Keratinocyte (primary cell): ENCODE measurements at regions not wholly inside any gene's neighbourhood (a gene's known extent, or its start where the extent isn't known, plus 50 kb on each side); places are given as distances from the start of the nearest gene placed in this dataset.

Source experiments
- DNase-seq: peaks from one replicate; pipeline ENCODE4 v3.0.0-alpha.2; 2011; ENCODE audit warnings: low read depth, missing footprints, low spot score
- FAIRE-seq: peaks from 2 replicates; lab custom pipeline; 2011; peaks lifted over from hg19 to GRCh38; lab: Jason Lieb, UNC
- H2AFZ ChIP-seq: 2 replicates; pipeline ENCODE4 v1.6.0; 2012; ENCODE audit warnings: low read length, control low read depth, inconsistent platforms; ENCODE audit not compliant: control insufficient read depth
- H3K27ac ChIP-seq: 2 replicates; pipeline ENCODE4 v1.5.1; 2011; ENCODE audit warnings: low read length; ENCODE audit not compliant: control insufficient read depth, insufficient read depth
- H3K27me3 ChIP-seq: 3 replicates; pipeline ENCODE4 v1.6.0; 2011; ENCODE audit warnings: low read length; ENCODE audit not compliant: control insufficient read depth, insufficient read depth; ENCODE audit errors: extremely low read depth
- H3K36me3 ChIP-seq, 2 experiments: 2 replicates in 1 of 2; 3 replicates in 1 of 2; pipeline ENCODE4 v1.5.1; 2011; ENCODE audit warnings: low read length in 2 of 2, mild to moderate bottlenecking in 1 of 2; ENCODE audit not compliant: control insufficient read depth in 2 of 2, insufficient read depth in 2 of 2; ENCODE audit errors: extremely low read depth in 1 of 2
- H3K4me1 ChIP-seq: 3 replicates; pipeline ENCODE4 v1.5.1; 2011; ENCODE audit warnings: low read length; ENCODE audit not compliant: control insufficient read depth, insufficient read depth; ENCODE audit errors: extremely low read depth
- H3K4me2 ChIP-seq: 3 replicates; pipeline ENCODE4 v1.6.0; 2011; ENCODE audit warnings: low read depth, low read length; ENCODE audit not compliant: control insufficient read depth, insufficient read depth; ENCODE audit errors: extremely low read depth
- H3K4me3 ChIP-seq, 3 experiments: fragments of 200-600 bp in 1 of 3; sonication (generic) in 1 of 3; 2 replicates in 2 of 3; 3 replicates in 1 of 3; pipeline ENCODE4 v1.5.1; 2011 to 2016; ENCODE audit warnings: low read length in 3 of 3, mild to moderate bottlenecking in 3 of 3, control low read depth in 2 of 3, inconsistent platforms in 1 of 3, low read depth in 1 of 3, mixed read lengths in 1 of 3, mixed run types in 1 of 3, moderate library complexity in 1 of 3; ENCODE audit not compliant: control insufficient read depth in 2 of 3, insufficient read depth in 2 of 3; ENCODE audit errors: extremely low read depth in 1 of 3
- H3K79me2 ChIP-seq: 2 replicates; pipeline ENCODE4 v1.6.0; 2012; ENCODE audit warnings: low read length; ENCODE audit not compliant: control insufficient read depth, insufficient read depth
- H3K9ac ChIP-seq: 3 replicates; pipeline ENCODE4 v1.6.0; 2011; ENCODE audit warnings: low read length; ENCODE audit not compliant: control insufficient read depth, insufficient read depth; ENCODE audit errors: extremely low read depth
- H3K9me1 ChIP-seq: 3 replicates; pipeline ENCODE4 v1.6.0; 2011; ENCODE audit warnings: low read length; ENCODE audit not compliant: control insufficient read depth, insufficient read depth; ENCODE audit errors: extremely low read depth
- H3K9me3 ChIP-seq: 2 replicates; pipeline ENCODE4 v1.5.1; 2012; ENCODE audit warnings: low read depth, low read length; ENCODE audit not compliant: control insufficient read depth
- H4K20me1 ChIP-seq: 3 replicates; pipeline ENCODE4 v1.6.0; 2011; ENCODE audit warnings: low read length; ENCODE audit not compliant: control insufficient read depth, insufficient read depth; ENCODE audit errors: extremely low read depth
- CTCF ChIP-seq, 3 experiments: IDR thresholded peaks in 1 of 3; conservative IDR thresholded peaks in 1 of 3; optimal IDR thresholded peaks in 1 of 3; 2 replicates in 2 of 3; 3 replicates in 1 of 3; pipeline versions ENCODE3 to v1.5.1; 2011; ENCODE audit warnings: low read length in 3 of 3, mild to moderate bottlenecking in 3 of 3, moderate library complexity in 2 of 3, control low read depth in 1 of 3, inconsistent platforms in 1 of 3; ENCODE audit not compliant: insufficient read depth in 2 of 3; ENCODE audit errors: extremely low read depth in 1 of 3
- EZH2 ChIP-seq: IDR thresholded peaks from one replicate; pipeline ENCODE4 v1.6.1; 2012; ENCODE audit warnings: inconsistent platforms, mild to moderate bottlenecking, low read length, moderate library complexity
- dilution Hi-C: fragments of 300-500 bp; cut with MboI; formaldehyde crosslinking; loops from one replicate; pipeline ENCODE4 v1.7.0; 2020; ENCODE audit warnings: low sequenced_read_pairs; ENCODE audit not compliant: extremely low pct_ligation_motif_present

GRCh38 chr13:85536706-85537105 lies 262.5 kb downstream of the SLITRK6 start:
- Histone ChIP-seq H3K4me1 (peaks cover 2% of the 10 kb centered on the region), H3K27me3 (no peaks in the 10 kb centered on the region), H3K9me3 (no peaks in the 10 kb centered on the region), H2AFZ (no peak overlapping the region), H3K9me1 (no peaks in the 10 kb centered on the region), H3K27ac (no peak overlapping the region), H3K36me3 (no peaks in the 10 kb centered on the region), H3K9ac (no peak overlapping the region), H3K79me2 (no peaks in the 10 kb centered on the region), H3K4me2 (no peak overlapping the region), H3K4me3 (no peak overlapping the region), H4K20me1 (no peaks in the 10 kb centered on the region)
- DNase-seq, result no peak
- TF ChIP-seq CTCF (optimal IDR thresholded peaks at IDR 0.05 in 1 of 3, IDR thresholded peaks at IDR 0.05 in 1 of 3, conservative IDR thresholded peaks at IDR 0.05 in 1 of 3; ENCODE audit: extremely low read depth in 1 of 3, insufficient read depth in 2 of 3, low read length in 3 of 3), result no peak
- no peak for FAIRE-seq
- dilution Hi-C loops, result no loop called here

GRCh38 chr13:85535316-85536084 lies 263.7 kb downstream of the SLITRK6 start:
- Histone ChIP-seq H3K4me2 (no peak overlapping the region), H3K79me2 (no peaks in the 10 kb centered on the region), H3K27me3 (no peaks in the 10 kb centered on the region), H2AFZ (no peak overlapping the region), H4K20me1 (no peaks in the 10 kb centered on the region), H3K9me3 (no peaks in the 10 kb centered on the region), H3K9me1 (no peaks in the 10 kb centered on the region), H3K9ac (no peak overlapping the region), H3K4me3 (no peak overlapping the region), H3K36me3 (no peaks in the 10 kb centered on the region), H3K4me1 (peaks cover 2% of the 10 kb centered on the region), H3K27ac (no peak overlapping the region)
- dilution Hi-C loops, result no loop called here
- DNase-seq (no peak), FAIRE-seq (no peak)
- TF ChIP-seq EZH2 (no peak), CTCF (optimal IDR thresholded peaks at IDR 0.05 in 1 of 3, IDR thresholded peaks at IDR 0.05 in 1 of 3, conservative IDR thresholded peaks at IDR 0.05 in 1 of 3; ENCODE audit: extremely low read depth in 1 of 3, insufficient read depth in 2 of 3, low read length in 3 of 3) (no peak)
